ENCODE measurements at regions not wholly inside any gene's neighbourhood (a gene's known extent, or its start where the extent isn't known, plus 50 kb on each side); places are given as distances from the start of the nearest gene placed in this dataset.

DNA sequence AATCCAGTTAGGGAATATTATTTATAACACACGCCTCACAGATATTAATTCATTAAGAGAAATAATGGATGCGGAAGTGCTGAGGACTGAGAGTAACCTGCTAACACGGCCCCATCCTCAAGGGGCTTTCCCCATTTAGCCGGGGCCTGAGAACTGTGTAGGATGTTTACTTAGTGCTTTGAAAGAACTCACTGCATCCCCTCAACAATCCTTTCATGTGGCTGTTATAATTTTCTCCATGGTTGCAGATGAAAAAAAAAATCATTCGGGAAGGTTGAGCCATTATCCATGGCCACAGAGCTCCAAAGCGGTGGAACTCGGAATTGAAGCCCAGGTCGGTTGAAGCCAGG is 98.2 kb downstream of the ING1 start:
- TF ChIP-seq, protein P1, sequence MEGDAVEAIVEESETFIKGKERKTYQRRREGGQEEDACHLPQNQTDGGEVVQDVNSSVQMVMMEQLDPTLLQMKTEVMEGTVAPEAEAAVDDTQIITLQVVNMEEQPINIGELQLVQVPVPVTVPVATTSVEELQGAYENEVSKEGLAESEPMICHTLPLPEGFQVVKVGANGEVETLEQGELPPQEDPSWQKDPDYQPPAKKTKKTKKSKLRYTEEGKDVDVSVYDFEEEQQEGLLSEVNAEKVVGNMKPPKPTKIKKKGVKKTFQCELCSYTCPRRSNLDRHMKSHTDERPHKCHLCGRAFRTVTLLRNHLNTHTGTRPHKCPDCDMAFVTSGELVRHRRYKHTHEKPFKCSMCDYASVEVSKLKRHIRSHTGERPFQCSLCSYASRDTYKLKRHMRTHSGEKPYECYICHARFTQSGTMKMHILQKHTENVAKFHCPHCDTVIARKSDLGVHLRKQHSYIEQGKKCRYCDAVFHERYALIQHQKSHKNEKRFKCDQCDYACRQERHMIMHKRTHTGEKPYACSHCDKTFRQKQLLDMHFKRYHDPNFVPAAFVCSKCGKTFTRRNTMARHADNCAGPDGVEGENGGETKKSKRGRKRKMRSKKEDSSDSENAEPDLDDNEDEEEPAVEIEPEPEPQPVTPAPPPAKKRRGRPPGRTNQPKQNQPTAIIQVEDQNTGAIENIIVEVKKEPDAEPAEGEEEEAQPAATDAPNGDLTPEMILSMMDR (IDR thresholded peaks at IDR 0.05) = no peak
- no peak for TF ChIP-seq POLR2A (IDR thresholded peaks at IDR 0.05)
- TF ChIP-seq EP300 (IDR thresholded peaks at IDR 0.05) = no peak
- TF ChIP-seq POLR2AphosphoS5 (IDR thresholded peaks at IDR 0.05) = no peak
